DOHH2 (cell line): ENCODE measurements at regions not wholly inside any gene's neighbourhood (a gene's known extent, or its start where the extent isn't known, plus 50 kb on each side); places are given as distances from the start of the nearest gene placed in this dataset.

Experiments
- H3F3A ChIP-seq: fragments of 200-600 bp; sonication (generic), shearing (Covaris generic); 2 replicates; pipeline ENCODE4 v1.6.0; 2016; ENCODE audit warnings: antibody characterized with exemption, mild to moderate bottlenecking; ENCODE audit not compliant: control insufficient read depth, insufficient read depth
- H3K27ac ChIP-seq: fragments of 200-600 bp; sonication (generic); 2 replicates; pipeline ENCODE4 v1.5.1; 2014; ENCODE audit warnings: low read depth, mild to moderate bottlenecking, low read length, moderate library complexity
- H3K27me3 ChIP-seq: fragments of 200-600 bp; sonication (generic); 2 replicates; pipeline ENCODE4 v1.6.1; 2014; ENCODE audit warnings: mild to moderate bottlenecking, low read length, mixed read lengths; ENCODE audit not compliant: control insufficient read depth
- H3K36me3 ChIP-seq: fragments of 200-600 bp; sonication (generic); 2 replicates; pipeline ENCODE4 v1.6.1; 2014; ENCODE audit warnings: mild to moderate bottlenecking, low read length, moderate library complexity, mixed read lengths; ENCODE audit not compliant: control insufficient read depth
- H3K4me1 ChIP-seq: fragments of 200-600 bp; sonication (generic); 2 replicates; pipeline ENCODE4 v1.6.1; 2014; ENCODE audit warnings: mild to moderate bottlenecking, low read length, mixed read lengths; ENCODE audit not compliant: control insufficient read depth
- H3K4me2 ChIP-seq: fragments of 200-600 bp; sonication (generic); 2 replicates; pipeline ENCODE4 v1.6.0; 2014; ENCODE audit warnings: mild to moderate bottlenecking, low read length, moderate library complexity
- H3K4me3 ChIP-seq: fragments of 200-600 bp; sonication (generic); 2 replicates; pipeline ENCODE4 v1.5.1; 2014; ENCODE audit warnings: mild to moderate bottlenecking, low read length, mixed read lengths
- H3K79me2 ChIP-seq: fragments of 200-600 bp; sonication (generic); 2 replicates; pipeline ENCODE4 v1.6.1; 2014; ENCODE audit warnings: mild to moderate bottlenecking, low read length, mixed read lengths; ENCODE audit not compliant: control insufficient read depth
- H3K9me2 ChIP-seq: fragments of 200-600 bp; sonication (generic); replicated peaks from 2 replicates; pipeline ENCODE4 v1.6.1; 2014; ENCODE audit warnings: mild to moderate bottlenecking, low read length, mixed read lengths; ENCODE audit not compliant: control insufficient read depth
- H3K9me3 ChIP-seq: fragments of 200-600 bp; sonication (generic); 2 replicates; pipeline ENCODE4 v1.6.1; 2014; ENCODE audit warnings: antibody characterized with exemption, low read length, mixed read lengths; ENCODE audit not compliant: control insufficient read depth, insufficient read depth
- H4K20me1 ChIP-seq: fragments of 200-600 bp; sonication (generic); 2 replicates; pipeline ENCODE4 v1.6.0; 2014; ENCODE audit warnings: low read depth, mild to moderate bottlenecking, antibody characterized with exemption, low read length, moderate library complexity; ENCODE audit not compliant: control insufficient read depth, insufficient read depth
- EZH2phosphoT487 ChIP-seq: fragments of 200-600 bp; sonication (generic); IDR thresholded peaks from 2 replicates; pipeline ENCODE4 v1.6.1; 2017; ENCODE audit warnings: borderline replicate concordance, mild to moderate bottlenecking, antibody characterized with exemption, low read length, moderate library complexity, mixed read lengths
- TF ChIP-seq, protein P1 (sequence below): fragments of 200-600 bp; sonication (generic); IDR thresholded peaks from one replicate; pipeline ENCODE4 v1.5.1; 2014; ENCODE audit warnings: antibody characterized with exemption, mild to moderate bottlenecking, low read depth, low read length; ENCODE audit not compliant: poor library complexity, severe bottlenecking

DNA sequence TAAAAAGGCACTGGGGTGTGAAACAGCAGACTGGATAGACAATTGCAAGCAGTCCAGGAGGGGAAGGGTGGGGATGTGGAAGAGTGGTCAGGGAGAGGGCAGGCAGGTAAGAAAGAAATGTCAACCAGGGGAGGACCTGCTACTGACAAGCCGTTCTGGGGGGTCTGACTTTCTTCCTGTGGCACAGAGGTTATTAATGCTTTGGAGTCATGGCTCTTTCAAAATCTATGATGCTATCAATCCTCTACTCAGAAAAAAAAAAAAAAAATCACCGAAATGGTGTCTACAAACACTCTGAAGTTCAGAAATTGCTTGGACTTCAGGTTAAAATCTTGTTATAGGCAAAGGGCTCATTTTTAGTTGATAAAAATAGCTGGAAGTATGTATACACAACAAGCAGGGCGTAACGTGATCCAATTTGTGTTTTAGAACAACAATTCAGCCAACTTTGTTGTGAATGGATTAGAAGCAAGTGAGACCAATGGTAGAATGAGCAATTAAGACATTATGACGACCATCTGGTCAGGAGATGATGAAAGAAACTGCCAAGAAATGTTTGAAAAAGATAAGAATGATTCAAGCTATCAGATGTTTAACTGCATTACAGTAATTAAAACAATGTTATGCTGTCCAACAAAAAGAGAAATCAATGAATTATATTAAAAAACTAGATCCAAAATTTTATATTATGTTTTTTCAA, 255.2 kb downstream of the DEPDC1B start:
- H3F3A ChIP-seq = no peaks in the 10 kb centered on the region
- no peaks in the 10 kb centered on the region for H3K79me2 ChIP-seq
- H4K20me1 ChIP-seq = no peaks in the 10 kb centered on the region
- no peak overlapping the region for H3K4me3 ChIP-seq
- H3K36me3 ChIP-seq = no peaks in the 10 kb centered on the region
- H3K27me3 ChIP-seq = no peaks in the 10 kb centered on the region
- TF ChIP-seq, protein P1, sequence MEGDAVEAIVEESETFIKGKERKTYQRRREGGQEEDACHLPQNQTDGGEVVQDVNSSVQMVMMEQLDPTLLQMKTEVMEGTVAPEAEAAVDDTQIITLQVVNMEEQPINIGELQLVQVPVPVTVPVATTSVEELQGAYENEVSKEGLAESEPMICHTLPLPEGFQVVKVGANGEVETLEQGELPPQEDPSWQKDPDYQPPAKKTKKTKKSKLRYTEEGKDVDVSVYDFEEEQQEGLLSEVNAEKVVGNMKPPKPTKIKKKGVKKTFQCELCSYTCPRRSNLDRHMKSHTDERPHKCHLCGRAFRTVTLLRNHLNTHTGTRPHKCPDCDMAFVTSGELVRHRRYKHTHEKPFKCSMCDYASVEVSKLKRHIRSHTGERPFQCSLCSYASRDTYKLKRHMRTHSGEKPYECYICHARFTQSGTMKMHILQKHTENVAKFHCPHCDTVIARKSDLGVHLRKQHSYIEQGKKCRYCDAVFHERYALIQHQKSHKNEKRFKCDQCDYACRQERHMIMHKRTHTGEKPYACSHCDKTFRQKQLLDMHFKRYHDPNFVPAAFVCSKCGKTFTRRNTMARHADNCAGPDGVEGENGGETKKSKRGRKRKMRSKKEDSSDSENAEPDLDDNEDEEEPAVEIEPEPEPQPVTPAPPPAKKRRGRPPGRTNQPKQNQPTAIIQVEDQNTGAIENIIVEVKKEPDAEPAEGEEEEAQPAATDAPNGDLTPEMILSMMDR = no peak
- TF ChIP-seq EZH2phosphoT487 = no peak
- H3K4me1 ChIP-seq = no peaks in the 10 kb centered on the region
- no peak overlapping the region for H3K27ac ChIP-seq
- H3K4me2 ChIP-seq = no peak overlapping the region
- no peaks in the 10 kb centered on the region for H3K9me3 ChIP-seq
- no peaks in the 10 kb centered on the region for H3K9me2 ChIP-seq

DNA sequence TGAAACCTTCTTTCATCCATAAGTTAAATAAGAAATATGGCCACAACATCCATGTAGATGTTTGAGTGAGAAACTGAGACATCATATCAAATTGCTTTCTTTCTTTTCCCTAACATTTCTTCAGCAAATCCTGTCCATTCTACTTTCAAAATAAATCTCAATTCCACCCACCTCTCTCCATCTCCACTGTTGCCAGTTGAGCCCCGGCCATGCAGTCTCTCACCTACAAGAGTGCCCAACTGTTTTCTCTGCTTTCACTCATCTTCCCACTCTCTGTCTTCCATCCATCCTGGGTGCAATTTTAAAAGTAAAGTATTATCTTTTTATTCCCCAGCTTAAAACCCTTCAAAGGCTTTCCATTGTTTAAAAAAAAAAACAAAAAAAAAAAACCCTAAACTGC, 260.4 kb downstream of the DEPDC1B start:
- no peak overlapping the region for H3K4me3 ChIP-seq
- no peaks in the 10 kb centered on the region for H3K36me3 ChIP-seq
- H3K27me3 ChIP-seq = no peaks in the 10 kb centered on the region
- no peaks in the 10 kb centered on the region for H3F3A ChIP-seq
- H3K27ac ChIP-seq = no peak overlapping the region
- TF ChIP-seq EZH2phosphoT487 = no peak
- TF ChIP-seq, protein P1 = no peak
- no peaks in the 10 kb centered on the region for H4K20me1 ChIP-seq
- no peaks in the 10 kb centered on the region for H3K79me2 ChIP-seq
- no peaks in the 10 kb centered on the region for H3K9me3 ChIP-seq
- H3K4me1 ChIP-seq = peaks cover 13% of the 10 kb centered on the region
- no peaks in the 10 kb centered on the region for H3K9me2 ChIP-seq
- H3K4me2 ChIP-seq = no peak overlapping the region

DNA sequence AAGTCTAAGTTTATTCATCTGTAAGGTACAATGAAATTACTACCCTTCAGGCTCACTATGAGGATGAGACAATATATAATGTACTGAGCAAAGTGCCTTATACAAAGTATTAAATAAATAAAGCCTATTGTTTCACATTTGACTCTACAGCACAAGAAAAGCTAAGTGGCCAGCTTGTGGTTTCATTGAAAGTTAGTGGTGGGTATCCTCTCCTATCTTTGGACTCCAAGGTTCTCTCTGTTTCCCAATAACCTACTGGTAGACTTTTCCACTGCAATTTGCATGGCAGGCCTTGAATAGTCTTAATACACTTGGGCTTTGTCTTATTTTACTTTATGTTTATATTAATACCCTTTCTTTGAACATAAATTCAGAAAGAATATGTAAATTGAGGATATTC, 262.7 kb downstream of the DEPDC1B start:
- H3K27ac ChIP-seq = no peak overlapping the region
- no peaks in the 10 kb centered on the region for H3F3A ChIP-seq
- no peaks in the 10 kb centered on the region for H3K79me2 ChIP-seq
- no peaks in the 10 kb centered on the region for H3K27me3 ChIP-seq
- H3K9me3 ChIP-seq = no peaks in the 10 kb centered on the region
- peaks cover 13% of the 10 kb centered on the region for H3K4me1 ChIP-seq
- no peaks in the 10 kb centered on the region for H3K9me2 ChIP-seq
- no peaks in the 10 kb centered on the region for H3K36me3 ChIP-seq
- no peaks in the 10 kb centered on the region for H4K20me1 ChIP-seq
- TF ChIP-seq, protein P1 = no peak
- TF ChIP-seq EZH2phosphoT487 = no peak
- no peak overlapping the region for H3K4me3 ChIP-seq
- no peak overlapping the region for H3K4me2 ChIP-seq
